SK-N-SH (cell line): ENCODE measurements at regions not wholly inside any gene's neighbourhood (a gene's known extent, or its start where the extent isn't known, plus 50 kb on each side); places are given as distances from the start of the nearest gene placed in this dataset.
A peak's percentile ranks its signal among the peaks of the same experiment; 100 is the strongest.

Source experiments
- CTCF ChIA-PET: fragments of 300-600, 350-600 bp; formaldehyde crosslinking; extraction: SDS; loops from one replicate; lab custom pipeline; 2021; lab: Yijun Ruan, JAX
- POLR2A ChIA-PET: fragments of 350-600 bp; sonication (Branson Sonifier 250); formaldehyde crosslinking; extraction: SDS; loops from one replicate; lab custom pipeline; 2020; ENCODE audit warnings: antibody characterized with exemption, inconsistent platforms; lab: Yijun Ruan, JAX
- DNase-seq: peaks from one replicate; pipeline ENCODE4 v3.0.0; 2012
- H2AFZ ChIP-seq: fragments of 200-600 bp; sonication (generic); 2 replicates; pipeline ENCODE4 v1.8.1; 2016; ENCODE audit warnings: antibody characterized with exemption, mild to moderate bottlenecking, low read depth
- H3F3A ChIP-seq: fragments of 200-600 bp; sonication (generic); replicated peaks from 2 replicates; pipeline ENCODE3; 2016; ENCODE audit warnings: antibody characterized with exemption, mild to moderate bottlenecking; ENCODE audit not compliant: insufficient read depth
- H3K27ac ChIP-seq, 2 experiments: fragments of 200-500 bp in 1 of 2; fragments of 200-600 bp in 1 of 2; sonication (Bioruptor generic) in 1 of 2; sonication (generic), shearing (Covaris generic) in 1 of 2; 2 replicates each; pipeline versions ENCODE4 v1.5.1 to v1.6.1; 2014 to 2016; ENCODE audit warnings: low read depth in 2 of 2, inconsistent platforms in 1 of 2, low read length in 1 of 2, mild to moderate bottlenecking in 1 of 2, mixed read lengths in 1 of 2
- H3K27me3 ChIP-seq: fragments of 200-600 bp; sonication (generic), shearing (Covaris generic); 2 replicates; pipeline ENCODE4 v1.6.1; 2016; ENCODE audit warnings: mixed run types; ENCODE audit not compliant: insufficient read depth
- H3K36me3 ChIP-seq, 2 experiments: fragments of 200-500 bp in 1 of 2; fragments of 200-600 bp in 1 of 2; sonication (Bioruptor generic) in 1 of 2; sonication (generic) in 1 of 2; replicated peaks in 1 of 2; 2 replicates each; pipeline versions ENCODE3 to v1.5.1; 2014 to 2016; ENCODE audit warnings: low read length in 1 of 2, mild to moderate bottlenecking in 1 of 2; ENCODE audit not compliant: insufficient read depth in 2 of 2, control insufficient read depth in 1 of 2
- H3K4me1 ChIP-seq, 2 experiments: fragments of 200-500 bp in 1 of 2; fragments of 200-600 bp in 1 of 2; sonication (Bioruptor generic) in 1 of 2; sonication (generic), shearing (Covaris generic) in 1 of 2; 2 replicates each; pipeline versions ENCODE4 v1.5.1 to v1.6.1; 2014 to 2016; ENCODE audit warnings: low read depth in 1 of 2, low read length in 1 of 2, mixed run types in 1 of 2; ENCODE audit not compliant: insufficient read depth in 2 of 2, control insufficient read depth in 1 of 2
- H3K4me2 ChIP-seq: fragments of 200-600 bp; sonication (generic), shearing (Covaris generic); 2 replicates; pipeline ENCODE4 v1.6.1; 2017; ENCODE audit warnings: mixed run types
- H3K4me3 ChIP-seq, 2 experiments: fragments of 200-500 bp in 1 of 2; fragments of 200-600 bp in 1 of 2; sonication (Bioruptor generic) in 1 of 2; sonication (generic), shearing (Covaris generic) in 1 of 2; 2 replicates each; pipeline versions ENCODE4 v1.5.1 to v1.8.1; 2014 to 2016; ENCODE audit warnings: low read depth in 2 of 2, inconsistent platforms in 1 of 2, low read length in 1 of 2, mild to moderate bottlenecking in 1 of 2, mixed read lengths in 1 of 2, moderate library complexity in 1 of 2
- H3K79me2 ChIP-seq: fragments of 200-600 bp; sonication (generic); 2 replicates; pipeline ENCODE4 v1.8.1; 2017; ENCODE audit warnings: mild to moderate bottlenecking; ENCODE audit not compliant: insufficient read depth
- H3K9ac ChIP-seq: fragments of 200-600 bp; sonication (generic); 2 replicates; pipeline ENCODE4 v1.6.1; 2017; ENCODE audit warnings: mixed run types
- H3K9me2 ChIP-seq: fragments of 200-600 bp; sonication (generic); 2 replicates; pipeline ENCODE4 v1.6.1; 2017; ENCODE audit warnings: mixed run types
- H3K9me3 ChIP-seq: fragments of 200-600 bp; sonication (generic); 2 replicates; pipeline ENCODE4 v1.6.1; 2017; ENCODE audit warnings: mixed run types, mild to moderate bottlenecking, moderate library complexity
- H4K20me1 ChIP-seq: fragments of 200-600 bp; sonication (generic); 2 replicates; pipeline ENCODE4 v1.6.1; 2017; ENCODE audit warnings: mild to moderate bottlenecking, mixed run types; ENCODE audit not compliant: insufficient read depth
- CHD2 ChIP-seq: fragments of 150-350 bp; IDR thresholded peaks from 2 replicates; pipeline ENCODE4 v1.6.1; 2018; ENCODE audit warnings: low read length; ENCODE audit not compliant: partially characterized antibody
- ELF1 ChIP-seq: IDR thresholded peaks from 2 replicates; pipeline ENCODE4 v1.4.0; 2012
- EP300 ChIP-seq, 2 experiments: IDR thresholded peaks; 2 replicates each; pipeline versions ENCODE4 v1.4.0 to v1.6.1; 2012; ENCODE audit warnings: borderline replicate concordance in 1 of 2, low read depth in 1 of 2, low read length in 1 of 2
- FOSL2 ChIP-seq: IDR thresholded peaks from 2 replicates; pipeline ENCODE4 v1.4.0; 2012; ENCODE audit warnings: low read depth, mild to moderate bottlenecking, moderate library complexity, borderline replicate concordance
- FOXJ3 ChIP-seq: sonication (generic); formaldehyde crosslinking; IDR thresholded peaks from 2 replicates; pipeline ENCODE4 v1.5.1; 2020; ENCODE audit warnings: mild to moderate bottlenecking, missing genetic modification reagents
- FOXM1 ChIP-seq: IDR thresholded peaks from 2 replicates; pipeline ENCODE4 v1.4.0; 2012; ENCODE audit warnings: low read depth, mild to moderate bottlenecking
- GATA2 ChIP-seq: sonication (generic); formaldehyde crosslinking; IDR thresholded peaks from 2 replicates; pipeline ENCODE4 v1.5.0; 2020; ENCODE audit warnings: mild to moderate bottlenecking, missing genetic modification reagents
- MXI1 ChIP-seq: IDR thresholded peaks from 2 replicates; pipeline ENCODE4 v1.6.1; 2012; ENCODE audit warnings: mild to moderate bottlenecking, low read depth, low read length, improper control_type of control experiment
- REST ChIP-seq: IDR thresholded peaks from 2 replicates; pipeline ENCODE4 v1.6.1; 2012; ENCODE audit warnings: mild to moderate bottlenecking, low read depth, low read length, moderate library complexity
- RFX5 ChIP-seq: IDR thresholded peaks from 2 replicates; pipeline ENCODE4 v1.6.1; 2012; ENCODE audit warnings: mild to moderate bottlenecking, improper control_type of control experiment, low read length
- RXRA ChIP-seq: IDR thresholded peaks from 2 replicates; pipeline ENCODE4 v1.4.0; 2012; ENCODE audit warnings: low read depth, mild to moderate bottlenecking, borderline replicate concordance
- SIN3A ChIP-seq: IDR thresholded peaks from 2 replicates; pipeline ENCODE4 v1.6.1; 2012; ENCODE audit warnings: low read depth, mild to moderate bottlenecking, low read length, moderate library complexity, borderline replicate concordance
- TAF1 ChIP-seq: IDR thresholded peaks from 2 replicates; pipeline ENCODE4 v1.6.1; 2012; ENCODE audit warnings: low read depth, mild to moderate bottlenecking, low read length, moderate library complexity, borderline replicate concordance
- TCF12 ChIP-seq: IDR thresholded peaks from 2 replicates; pipeline ENCODE4 v1.4.0; 2012
- USF1 ChIP-seq: IDR thresholded peaks from 2 replicates; pipeline ENCODE4 v1.4.0; 2012; ENCODE audit warnings: low read depth, borderline replicate concordance
- WGBS: methylation state at CpG from one replicate; pipeline ENCODE4 v1.1.6; 2017; ENCODE audit warnings: low lambda C conversion rate; 5-methylcytosine and 5-hydroxymethylcytosine counted together

- no peak overlapping the region for H3K27ac ChIP-seq
- no peaks in the 10 kb centered on the region for H3K79me2 ChIP-seq
- H3K4me3 ChIP-seq: no peak overlapping the region
- no peaks in the 10 kb centered on the region for H3K9me3 ChIP-seq
- 51% methylated on average over 10 of the region's 10 CpGs for WGBS
- H3F3A ChIP-seq: no peaks in the 10 kb centered on the region
- ChIA-PET POLR2A (no interaction called here), CTCF (interaction anchor here (1.2 to 1.9 kb wide), 2 partner anchors 10 to 15 kb away, joined by 3 to 7 read pairs; no protein-coding TSS in a partner anchor)
- no peak overlapping the region for H2AFZ ChIP-seq
- no peaks in the 10 kb centered on the region for H3K9me2 ChIP-seq
- H3K4me2 ChIP-seq: no peak overlapping the region
- peaks cover 0 to 21% of the 10 kb centered on the region in 2 experiments; a peak in 1 of 4 replicates for H3K4me1 ChIP-seq
- no peak for DNase-seq
- no peak overlapping the region for H3K9ac ChIP-seq
- no peaks in the 10 kb centered on the region for H4K20me1 ChIP-seq
- no peaks in the 10 kb centered on the region for H3K27me3 ChIP-seq
- peak; percentile 57; the same call in 1 of the 2 replicates for TF ChIP-seq USF1
- TF ChIP-seq TCF12: 0 out of 2 replicates have a peak, but pooled peaks have one; percentile 16
- no peak for TF ChIP-seq FOSL2
- no peaks in the 10 kb centered on the region for H3K36me3 ChIP-seq
Observed at GRCh38 chr12:124636138-124636978, 68.9 kb upstream of the NCOR2 start.

- WGBS: 83% methylated on average over 7 of the region's 7 CpGs
- H3K27ac ChIP-seq: no peak overlapping the region
- no peak for DNase-seq
- H3K9ac ChIP-seq: no peak overlapping the region
- no peaks in the 10 kb centered on the region for H3F3A ChIP-seq
- no peak overlapping the region for H3K4me3 ChIP-seq
- no peaks in the 10 kb centered on the region for H3K36me3 ChIP-seq
- no peaks in the 10 kb centered on the region for H3K9me3 ChIP-seq
- H3K9me2 ChIP-seq: no peaks in the 10 kb centered on the region
- no peaks in the 10 kb centered on the region for H3K79me2 ChIP-seq
- H3K4me2 ChIP-seq: no peak overlapping the region
- ChIA-PET POLR2A (no interaction called here), CTCF (no interaction called here)
- H3K27me3 ChIP-seq: no peaks in the 10 kb centered on the region
- H4K20me1 ChIP-seq: no peaks in the 10 kb centered on the region
- no peak for TF ChIP-seq FOXM1
- no peak for TF ChIP-seq MXI1
- no peak for TF ChIP-seq RXRA
- no peak for TF ChIP-seq ELF1
- TF ChIP-seq RFX5: no peak
- no peak for TF ChIP-seq EP300 (IDR thresholded peaks at IDR 0.05; ENCODE audit: borderline replicate concordance in 1 of 2, low read depth in 1 of 2, low read length in 1 of 2)
- no peak for TF ChIP-seq SIN3A
- TF ChIP-seq GATA2 (CRISPR knock-in tag): no peak
- no peak for TF ChIP-seq REST
- TF ChIP-seq TAF1: no peak
- no peak for TF ChIP-seq CHD2
- TF ChIP-seq FOXJ3 (CRISPR knock-in tag): no peak
- H2AFZ ChIP-seq: no peak overlapping the region
- H3K4me1 ChIP-seq: peaks cover 0 to 21% of the 10 kb centered on the region in 2 experiments; a peak in 1 of 4 replicates
Observed at GRCh38 chr12:124635316-124635715, 67.9 kb upstream of the NCOR2 start.
